HG03280 (cell line): ENCODE measurements at regions not wholly inside any gene's neighbourhood (a gene's known extent, or its start where the extent isn't known, plus 50 kb on each side); places are given as distances from the start of the nearest gene placed in this dataset.

ENCODE experiments used
- ATAC-seq: cut with Tn5 transposase; IDR thresholded peaks from one replicate; pipeline ENCODE4 v1.9.1; 2021; ENCODE audit warnings: mild to moderate bottlenecking, moderate library complexity; ENCODE audit not compliant: unreplicated experiment

DNA sequence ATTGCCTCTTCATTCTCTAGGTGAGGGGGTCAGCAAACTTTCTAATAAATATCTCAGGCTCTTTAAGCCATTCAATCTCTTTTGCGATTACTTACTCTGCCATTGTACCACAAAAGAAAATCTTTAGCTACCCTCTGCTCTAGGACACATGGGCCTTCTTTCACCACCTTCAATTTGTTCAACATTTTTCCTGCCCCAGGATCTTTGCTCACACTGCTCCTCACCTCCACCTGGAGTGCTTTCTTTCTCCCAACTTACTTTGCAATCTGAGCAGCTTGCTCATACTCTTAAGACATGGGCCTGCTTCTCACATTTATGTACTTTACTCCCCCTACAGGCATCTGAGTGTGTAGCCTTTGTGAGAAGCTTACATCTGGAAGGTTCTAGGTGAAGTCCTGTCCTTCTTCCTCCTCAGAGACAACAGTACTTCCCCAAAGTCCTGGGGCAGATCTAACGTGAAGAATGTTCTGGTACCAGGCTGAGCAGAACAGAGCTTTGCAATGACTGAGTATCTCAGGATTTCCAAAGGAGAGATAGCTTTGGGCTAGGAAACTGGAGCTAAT lies 55.0 kb upstream of the PRDM5 start:
- peak; percentile 91 for ATAC-seq

DNA sequence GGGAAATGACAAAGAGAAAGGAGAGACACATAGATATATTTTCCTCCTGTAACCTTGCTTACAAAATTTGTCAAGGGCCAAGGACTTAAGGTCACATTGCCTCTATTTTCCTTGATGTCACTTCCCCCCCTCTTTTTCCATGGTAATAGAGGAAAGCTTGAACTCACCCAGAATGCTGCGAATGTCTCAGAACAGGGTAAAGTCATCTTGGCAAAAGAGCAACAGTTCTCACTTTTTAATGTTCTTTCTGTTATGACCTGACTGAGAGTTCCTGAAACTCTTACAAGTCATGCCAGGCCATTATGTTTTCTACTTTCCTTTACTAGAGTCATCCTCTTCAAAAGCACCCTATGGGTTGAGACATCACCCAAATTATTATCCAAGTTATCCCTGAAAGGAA lies 50.7 kb upstream of the PRDM5 start:
- ATAC-seq = no peak
